ENCODE measurements at regions not wholly inside any gene's neighbourhood (a gene's known extent, or its start where the extent isn't known, plus 50 kb on each side); places are given as distances from the start of the nearest gene placed in this dataset.

- no peak overlapping the region for H3K4me3 ChIP-seq (ENCODE audit: low read depth, low read length)
- no peak for DNase-seq (ENCODE audit: low read depth)
- TF ChIP-seq CTCF (conservative IDR thresholded peaks at IDR 0.05; ENCODE audit: low read depth, low read length), result no peak
Observed at GRCh38 chr2:138176862-138177439, 212.7 kb downstream of the HNMT start.

GRCh38 chr2:138177693-138178092, 213.4 kb downstream of the HNMT start:
- TF ChIP-seq CTCF (conservative IDR thresholded peaks at IDR 0.05; ENCODE audit: low read depth, low read length), result no peak
- no peak for DNase-seq (ENCODE audit: low read depth)
- no peak overlapping the region for H3K4me3 ChIP-seq (ENCODE audit: low read depth, low read length)

DNA sequence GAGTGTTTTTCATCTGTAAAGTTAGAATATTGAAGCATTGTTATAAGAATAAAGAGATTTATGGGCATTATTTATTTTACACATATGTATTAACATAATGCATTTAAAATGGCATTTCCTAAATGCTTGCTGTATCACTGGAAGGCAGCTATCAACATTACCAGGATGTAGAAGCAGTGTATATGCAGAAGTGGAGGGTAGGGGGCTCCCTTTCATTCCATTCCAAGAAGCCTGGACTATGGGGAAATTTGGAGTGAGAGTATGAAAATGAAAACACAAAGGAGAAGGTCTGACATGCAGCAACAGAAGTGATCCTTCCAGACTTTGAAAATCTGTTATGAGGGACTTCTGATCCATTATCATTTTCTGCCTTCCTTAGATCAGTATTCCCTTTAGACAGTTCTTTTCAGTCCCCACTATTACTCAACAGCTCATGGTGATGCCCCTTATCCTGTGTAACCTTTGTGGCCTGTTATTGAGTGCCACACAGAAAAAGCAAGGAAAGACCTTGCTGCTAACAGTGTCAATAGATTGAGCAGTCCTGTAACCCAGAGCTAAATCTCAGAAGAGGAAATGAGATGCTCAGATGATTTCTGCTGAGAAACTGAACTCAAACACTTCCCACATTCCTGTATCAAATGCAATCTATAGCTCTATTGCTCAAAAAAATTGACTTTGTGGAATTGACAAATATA, 216.6 kb downstream of the HNMT start:
- no peak for DNase-seq (ENCODE audit: low read depth)
- peak; percentile 36 for TF ChIP-seq CTCF (conservative IDR thresholded peaks at IDR 0.05; ENCODE audit: low read depth, low read length)
- H3K4me3 ChIP-seq (ENCODE audit: low read depth, low read length), result no peak overlapping the region

DNA sequence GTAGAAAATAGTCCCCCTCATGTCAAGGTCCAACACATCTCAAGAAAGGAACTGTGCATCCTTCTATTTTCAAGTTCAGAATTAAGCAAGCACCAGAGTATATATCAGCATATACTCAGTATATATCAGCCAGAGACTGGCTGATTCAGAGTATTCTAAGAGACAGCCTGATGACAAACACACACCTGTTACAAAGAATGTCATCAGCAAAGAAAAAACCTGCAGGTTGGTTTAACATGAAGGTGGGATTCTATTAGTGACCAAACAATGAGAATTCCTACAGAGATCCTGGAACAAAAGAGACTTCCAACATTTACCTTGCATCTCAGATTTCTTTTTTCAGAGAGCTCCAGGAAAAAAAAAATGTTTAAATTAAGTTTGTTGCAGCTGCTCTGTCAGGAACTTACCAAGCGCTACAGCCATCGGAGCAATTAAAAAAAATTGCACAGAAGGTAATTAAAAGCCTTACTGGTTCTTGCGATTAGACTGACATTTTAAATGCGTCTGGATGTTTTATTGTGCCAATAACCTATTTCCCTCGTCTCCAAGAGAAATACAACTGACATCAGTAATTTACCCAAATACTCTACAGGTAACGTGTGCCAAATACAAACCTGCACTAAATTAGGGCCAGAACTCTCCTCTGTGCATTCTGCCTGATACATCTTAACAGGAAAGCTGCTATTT, 218.1 kb downstream of the HNMT start:
- no peak overlapping the region for H3K4me3 ChIP-seq (ENCODE audit: low read depth, low read length)
- DNase-seq (ENCODE audit: low read depth), result no peak
- no peak for TF ChIP-seq CTCF (conservative IDR thresholded peaks at IDR 0.05; ENCODE audit: low read depth, low read length)

DNA sequence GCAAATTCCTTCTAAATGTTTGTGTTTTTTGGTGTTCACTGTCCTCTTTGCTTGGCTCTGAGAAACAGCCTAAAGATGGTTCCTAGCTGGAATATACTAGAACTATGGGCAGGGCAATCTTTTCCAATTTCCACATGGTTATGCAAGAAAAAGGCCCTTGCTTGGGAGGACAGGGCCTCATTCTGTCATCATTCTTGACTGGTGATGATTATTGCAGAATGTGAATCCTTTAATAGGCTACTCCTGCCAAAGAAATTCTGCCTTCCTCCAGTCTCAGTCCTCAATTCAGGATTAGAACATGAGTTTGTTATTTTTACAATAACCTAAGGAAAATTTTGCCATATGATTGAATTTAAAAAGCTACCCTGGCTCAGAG, 218.7 kb downstream of the HNMT start:
- H3K4me3 ChIP-seq (ENCODE audit: low read depth, low read length), result no peak overlapping the region
- DNase-seq (ENCODE audit: low read depth), result no peak
- no peak for TF ChIP-seq CTCF (conservative IDR thresholded peaks at IDR 0.05; ENCODE audit: low read depth, low read length)

DNA sequence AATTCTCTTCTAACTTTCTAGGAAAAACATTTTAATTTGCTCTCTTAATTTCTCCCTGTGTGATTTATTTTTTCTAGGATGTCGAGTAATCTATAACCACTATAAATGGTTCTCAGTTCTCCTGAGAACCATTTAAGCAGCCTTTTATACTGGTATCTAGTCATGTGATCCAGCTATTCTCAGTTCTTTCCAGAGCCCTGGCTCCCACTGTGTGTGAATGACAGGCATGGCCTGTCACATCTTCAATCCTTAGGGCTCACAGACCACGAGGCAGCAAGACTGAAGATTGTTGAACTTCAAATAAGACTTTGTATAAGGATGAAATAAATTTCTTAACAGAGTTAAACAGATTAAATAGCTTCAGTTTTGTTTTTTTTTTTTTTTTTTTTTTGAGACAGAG, 219.4 kb downstream of the HNMT start:
- DNase-seq (ENCODE audit: low read depth), result no peak
- H3K4me3 ChIP-seq (ENCODE audit: low read depth, low read length), result no peak overlapping the region
- no peak for TF ChIP-seq CTCF (conservative IDR thresholded peaks at IDR 0.05; ENCODE audit: low read depth, low read length)

All from epithelial cell of proximal tubule (primary cell).